ENCODE measurements at regions not wholly inside any gene's neighbourhood (a gene's known extent, or its start where the extent isn't known, plus 50 kb on each side); places are given as distances from the start of the nearest gene placed in this dataset.

DNA sequence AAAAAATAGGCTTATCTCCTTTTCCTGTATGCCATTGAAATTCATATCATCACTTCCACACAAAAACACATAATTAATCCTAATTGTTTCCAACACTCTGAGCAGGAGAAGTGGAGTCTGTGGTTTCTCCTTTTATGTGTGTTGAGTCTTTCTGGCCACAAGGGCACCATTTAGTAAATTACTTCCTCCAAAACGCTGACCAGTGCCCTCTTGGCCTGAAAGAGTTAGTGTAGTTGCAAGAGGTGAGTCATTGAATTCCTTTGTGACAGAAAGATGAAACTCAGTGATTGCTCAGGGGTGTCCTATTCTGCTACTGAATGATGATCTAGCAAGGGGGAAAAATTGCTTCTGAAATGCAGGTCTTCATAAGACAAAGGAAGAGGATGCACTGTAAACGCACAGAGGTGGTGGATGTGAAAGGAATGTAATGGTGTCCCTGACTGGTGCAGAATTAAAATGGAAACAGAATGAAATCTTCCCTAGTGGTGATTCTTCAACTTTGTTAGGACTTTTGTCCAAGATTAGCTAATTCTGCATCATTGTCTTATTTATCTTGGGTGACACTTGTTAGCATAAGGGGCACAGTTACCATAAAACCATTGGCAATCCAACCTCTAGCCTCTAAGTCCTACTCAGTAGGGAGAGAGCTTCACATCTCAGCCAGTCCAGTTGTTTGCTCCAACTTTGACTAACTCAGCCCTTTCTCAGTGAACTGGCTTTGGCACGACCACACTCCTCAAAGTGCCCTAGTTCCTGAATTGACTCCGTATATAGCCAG, 208.4 kb upstream of the NANOGP8 start:
- H3K36me3 ChIP-seq (ENCODE audit: insufficient read depth, low read length): no peaks in the 10 kb centered on the region
- no peaks in the 10 kb centered on the region for H3K9me3 ChIP-seq (ENCODE audit: low read length)
- TF ChIP-seq RAD21 (conservative IDR thresholded peaks at IDR 0.05) (no peak), MXI1 (conservative IDR thresholded peaks at IDR 0.05; ENCODE audit: poor library complexity, severe bottlenecking) (no peak), POLR2AphosphoS5 (IDR thresholded peaks at IDR 0.05) (no peak), EP300 (conservative IDR thresholded peaks at IDR 0.05; ENCODE audit: poor library complexity, severe bottlenecking) (no peak), EZH2 (IDR thresholded peaks at IDR 0.05; ENCODE audit: borderline replicate concordance, insufficient read depth, low read length, poor library complexity, severe bottlenecking) (no peak), SMC3 (conservative IDR thresholded peaks at IDR 0.05; ENCODE audit: poor library complexity) (no peak)
- TF ChIP-seq, protein P1, sequence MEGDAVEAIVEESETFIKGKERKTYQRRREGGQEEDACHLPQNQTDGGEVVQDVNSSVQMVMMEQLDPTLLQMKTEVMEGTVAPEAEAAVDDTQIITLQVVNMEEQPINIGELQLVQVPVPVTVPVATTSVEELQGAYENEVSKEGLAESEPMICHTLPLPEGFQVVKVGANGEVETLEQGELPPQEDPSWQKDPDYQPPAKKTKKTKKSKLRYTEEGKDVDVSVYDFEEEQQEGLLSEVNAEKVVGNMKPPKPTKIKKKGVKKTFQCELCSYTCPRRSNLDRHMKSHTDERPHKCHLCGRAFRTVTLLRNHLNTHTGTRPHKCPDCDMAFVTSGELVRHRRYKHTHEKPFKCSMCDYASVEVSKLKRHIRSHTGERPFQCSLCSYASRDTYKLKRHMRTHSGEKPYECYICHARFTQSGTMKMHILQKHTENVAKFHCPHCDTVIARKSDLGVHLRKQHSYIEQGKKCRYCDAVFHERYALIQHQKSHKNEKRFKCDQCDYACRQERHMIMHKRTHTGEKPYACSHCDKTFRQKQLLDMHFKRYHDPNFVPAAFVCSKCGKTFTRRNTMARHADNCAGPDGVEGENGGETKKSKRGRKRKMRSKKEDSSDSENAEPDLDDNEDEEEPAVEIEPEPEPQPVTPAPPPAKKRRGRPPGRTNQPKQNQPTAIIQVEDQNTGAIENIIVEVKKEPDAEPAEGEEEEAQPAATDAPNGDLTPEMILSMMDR (IDR thresholded peaks at IDR 0.05; ENCODE audit: poor library complexity, severe bottlenecking): no peak
- TF ChIP-seq, protein P2, sequence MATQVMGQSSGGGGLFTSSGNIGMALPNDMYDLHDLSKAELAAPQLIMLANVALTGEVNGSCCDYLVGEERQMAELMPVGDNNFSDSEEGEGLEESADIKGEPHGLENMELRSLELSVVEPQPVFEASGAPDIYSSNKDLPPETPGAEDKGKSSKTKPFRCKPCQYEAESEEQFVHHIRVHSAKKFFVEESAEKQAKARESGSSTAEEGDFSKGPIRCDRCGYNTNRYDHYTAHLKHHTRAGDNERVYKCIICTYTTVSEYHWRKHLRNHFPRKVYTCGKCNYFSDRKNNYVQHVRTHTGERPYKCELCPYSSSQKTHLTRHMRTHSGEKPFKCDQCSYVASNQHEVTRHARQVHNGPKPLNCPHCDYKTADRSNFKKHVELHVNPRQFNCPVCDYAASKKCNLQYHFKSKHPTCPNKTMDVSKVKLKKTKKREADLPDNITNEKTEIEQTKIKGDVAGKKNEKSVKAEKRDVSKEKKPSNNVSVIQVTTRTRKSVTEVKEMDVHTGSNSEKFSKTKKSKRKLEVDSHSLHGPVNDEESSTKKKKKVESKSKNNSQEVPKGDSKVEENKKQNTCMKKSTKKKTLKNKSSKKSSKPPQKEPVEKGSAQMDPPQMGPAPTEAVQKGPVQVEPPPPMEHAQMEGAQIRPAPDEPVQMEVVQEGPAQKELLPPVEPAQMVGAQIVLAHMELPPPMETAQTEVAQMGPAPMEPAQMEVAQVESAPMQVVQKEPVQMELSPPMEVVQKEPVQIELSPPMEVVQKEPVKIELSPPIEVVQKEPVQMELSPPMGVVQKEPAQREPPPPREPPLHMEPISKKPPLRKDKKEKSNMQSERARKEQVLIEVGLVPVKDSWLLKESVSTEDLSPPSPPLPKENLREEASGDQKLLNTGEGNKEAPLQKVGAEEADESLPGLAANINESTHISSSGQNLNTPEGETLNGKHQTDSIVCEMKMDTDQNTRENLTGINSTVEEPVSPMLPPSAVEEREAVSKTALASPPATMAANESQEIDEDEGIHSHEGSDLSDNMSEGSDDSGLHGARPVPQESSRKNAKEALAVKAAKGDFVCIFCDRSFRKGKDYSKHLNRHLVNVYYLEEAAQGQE (IDR thresholded peaks at IDR 0.05; ENCODE audit: borderline replicate concordance): no peak
- H4K20me1 ChIP-seq (ENCODE audit: insufficient read depth): no peaks in the 10 kb centered on the region
- H3K4me2 ChIP-seq (ENCODE audit: low read length): no peak overlapping the region
- no peaks in the 10 kb centered on the region for H3K9me2 ChIP-seq (ENCODE audit: insufficient read depth, low read length)
- H3K27me3 ChIP-seq (ENCODE audit: insufficient read depth, low read depth, low read length): no peaks in the 10 kb centered on the region
- no peak overlapping the region for H3K4me3 ChIP-seq (ENCODE audit: low read length)
- no peak overlapping the region for H2AFZ ChIP-seq (ENCODE audit: low read depth, low read length)
- H3K9ac ChIP-seq (ENCODE audit: low read length): no peak overlapping the region
- no peaks in the 10 kb centered on the region for H3K79me2 ChIP-seq (replicated peaks; ENCODE audit: insufficient read depth, low read length)
- no peaks in the 10 kb centered on the region for H3F3A ChIP-seq (ENCODE audit: insufficient read depth, low read length, poor library complexity, severe bottlenecking)
- H3K27ac ChIP-seq (ENCODE audit: low read length): no peak overlapping the region

DNA sequence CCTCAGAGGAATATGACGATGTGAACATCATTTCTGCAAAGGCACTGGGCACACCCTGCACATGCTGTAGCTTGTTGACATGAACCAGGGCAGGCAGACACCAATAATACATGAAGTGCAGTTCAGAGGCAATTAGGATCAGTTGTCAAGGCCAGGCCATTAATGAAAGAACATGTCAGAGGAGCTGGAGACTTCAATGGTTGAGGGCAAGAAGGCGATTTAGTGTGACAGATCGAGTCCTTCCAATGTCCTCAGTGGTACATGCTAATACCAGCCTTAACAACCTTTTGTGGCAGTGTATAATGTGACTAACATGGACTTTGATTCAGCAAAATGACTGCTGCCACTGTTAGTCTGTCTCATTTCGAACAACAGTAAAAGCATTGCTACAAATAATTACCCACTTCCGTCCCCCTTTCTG, 205.2 kb upstream of the NANOGP8 start:
- peak overlapping the region; percentile 21 for H3K4me3 ChIP-seq (ENCODE audit: low read length)
- no peak overlapping the region for H3K9ac ChIP-seq (ENCODE audit: low read length)

More for the DNA sequence above, 205.2 kb upstream of the NANOGP8 start:
- Histone ChIP-seq H3K79me2 (replicated peaks; ENCODE audit: insufficient read depth, low read length) (no peaks in the 10 kb centered on the region), H2AFZ (ENCODE audit: low read depth, low read length) (no peak overlapping the region), H3K9me3 (ENCODE audit: low read length) (no peaks in the 10 kb centered on the region), H3K4me2 (ENCODE audit: low read length) (no peak overlapping the region), H3F3A (ENCODE audit: insufficient read depth, low read length, poor library complexity, severe bottlenecking) (no peaks in the 10 kb centered on the region), H4K20me1 (ENCODE audit: insufficient read depth) (no peaks in the 10 kb centered on the region), H3K27me3 (ENCODE audit: insufficient read depth, low read depth, low read length) (no peaks in the 10 kb centered on the region), H3K9me2 (ENCODE audit: insufficient read depth, low read length) (no peaks in the 10 kb centered on the region), H3K36me3 (ENCODE audit: insufficient read depth, low read length) (no peaks in the 10 kb centered on the region), H3K27ac (ENCODE audit: low read length) (peak overlapping the region; percentile 46)
- TF ChIP-seq POLR2AphosphoS5 (IDR thresholded peaks at IDR 0.05) (peak; percentile 77), EZH2 (IDR thresholded peaks at IDR 0.05; ENCODE audit: borderline replicate concordance, insufficient read depth, low read length, poor library complexity, severe bottlenecking) (no peak), TAF1 (IDR thresholded peaks at IDR 0.05; ENCODE audit: low read depth) (no peak), SMC3 (conservative IDR thresholded peaks at IDR 0.05; ENCODE audit: poor library complexity) (no peak), RAD21 (conservative IDR thresholded peaks at IDR 0.05) (no peak), MXI1 (conservative IDR thresholded peaks at IDR 0.05; ENCODE audit: poor library complexity, severe bottlenecking) (peak; percentile 54), EP300 (conservative IDR thresholded peaks at IDR 0.05; ENCODE audit: poor library complexity, severe bottlenecking) (peak; percentile 97)
- TF ChIP-seq, protein P2 (IDR thresholded peaks at IDR 0.05; ENCODE audit: borderline replicate concordance): no peak
- TF ChIP-seq, protein P1 (IDR thresholded peaks at IDR 0.05; ENCODE audit: poor library complexity, severe bottlenecking): no peak

Data from neural cell (in vitro differentiated cells).